D341Med (cell line): ENCODE measurements at regions not wholly inside any gene's neighbourhood (a gene's known extent, or its start where the extent isn't known, plus 50 kb on each side); places are given as distances from the start of the nearest gene placed in this dataset.

Experiments
- DNase-seq: peaks from one replicate; pipeline ENCODE4 v3.0.0; 2012; ENCODE audit warnings: low spot score

GRCh38 chr14:31965735-31966598, 111.1 kb upstream of the ARHGAP5 start:
- DNase-seq, result no peak

DNA sequence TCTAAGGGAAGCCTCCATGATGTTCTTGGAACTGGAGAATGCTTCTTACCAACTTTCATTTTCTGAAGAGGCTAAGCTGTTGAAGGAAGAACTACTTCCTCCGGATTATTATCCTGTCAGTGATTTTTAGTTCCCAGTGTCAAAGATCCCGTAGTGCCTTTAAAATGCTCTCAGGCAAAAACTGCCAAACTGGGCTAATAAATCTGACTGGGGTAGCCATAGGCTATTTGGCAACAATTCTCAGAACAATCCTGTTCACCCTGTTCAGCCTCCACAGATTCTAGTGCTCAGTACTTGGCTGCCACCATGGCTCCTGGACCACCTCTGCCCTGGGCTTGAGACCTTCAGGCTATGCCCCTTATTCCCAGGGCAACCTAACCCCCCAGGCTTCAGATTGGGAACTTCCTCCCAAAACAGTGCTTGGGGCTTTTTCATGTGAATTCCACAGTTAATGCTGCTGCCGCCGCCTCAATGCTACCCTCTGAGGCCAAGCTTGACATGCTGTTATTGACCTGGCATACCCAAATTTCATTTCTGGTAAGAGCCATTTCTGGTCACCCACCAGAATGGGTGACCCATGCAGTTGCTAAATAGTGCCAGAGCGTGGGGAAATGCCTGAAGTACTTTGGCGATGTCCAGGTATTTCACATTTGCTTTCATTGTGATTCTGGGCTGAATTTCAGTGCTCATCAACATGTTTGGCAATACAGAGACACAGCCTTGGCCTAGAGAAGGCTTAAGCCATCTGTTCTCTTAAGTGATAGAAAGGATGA, 110.0 kb upstream of the ARHGAP5 start:
- no peak for DNase-seq

- DNase-seq, result no peak
Observed at GRCh38 chr14:31967669-31967975, 109.5 kb upstream of the ARHGAP5 start.

DNA sequence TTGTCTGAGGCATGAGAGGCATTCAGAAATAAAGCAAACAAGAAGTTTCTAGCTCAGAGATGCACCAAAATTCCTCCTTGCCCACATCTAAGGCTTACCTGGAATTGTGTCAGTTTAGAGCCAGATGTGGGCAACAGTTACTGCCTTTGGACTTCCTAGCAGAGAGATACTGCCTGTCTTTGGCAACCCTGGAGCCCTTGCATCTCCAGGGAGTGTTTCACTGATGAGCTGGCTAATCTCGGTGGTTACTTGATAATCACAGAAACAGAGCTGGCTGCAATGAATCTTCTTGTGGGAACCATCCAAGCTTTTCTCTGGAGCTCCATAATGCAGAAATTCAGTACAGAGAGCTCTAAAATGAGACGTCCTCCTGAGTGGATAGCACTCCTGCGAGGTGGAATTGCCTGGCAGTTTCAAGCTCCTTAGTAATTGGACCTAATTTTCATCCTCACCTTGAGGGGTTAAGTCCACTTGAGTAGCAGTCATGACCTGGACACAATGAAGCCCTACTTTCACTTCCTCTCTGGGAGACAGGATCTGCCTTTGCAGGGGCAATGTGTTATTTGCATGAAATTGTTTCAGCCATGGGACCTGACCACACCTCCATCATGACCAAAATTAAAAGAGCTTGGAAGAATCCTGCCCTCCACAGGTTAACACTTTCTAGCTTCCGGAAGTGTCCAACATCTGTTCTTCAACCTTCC, 108.8 kb upstream of the ARHGAP5 start:
- DNase-seq, result no peak

GRCh38 chr14:31968956-31969698, 108.0 kb upstream of the ARHGAP5 start:
- DNase-seq, result no peak

DNA sequence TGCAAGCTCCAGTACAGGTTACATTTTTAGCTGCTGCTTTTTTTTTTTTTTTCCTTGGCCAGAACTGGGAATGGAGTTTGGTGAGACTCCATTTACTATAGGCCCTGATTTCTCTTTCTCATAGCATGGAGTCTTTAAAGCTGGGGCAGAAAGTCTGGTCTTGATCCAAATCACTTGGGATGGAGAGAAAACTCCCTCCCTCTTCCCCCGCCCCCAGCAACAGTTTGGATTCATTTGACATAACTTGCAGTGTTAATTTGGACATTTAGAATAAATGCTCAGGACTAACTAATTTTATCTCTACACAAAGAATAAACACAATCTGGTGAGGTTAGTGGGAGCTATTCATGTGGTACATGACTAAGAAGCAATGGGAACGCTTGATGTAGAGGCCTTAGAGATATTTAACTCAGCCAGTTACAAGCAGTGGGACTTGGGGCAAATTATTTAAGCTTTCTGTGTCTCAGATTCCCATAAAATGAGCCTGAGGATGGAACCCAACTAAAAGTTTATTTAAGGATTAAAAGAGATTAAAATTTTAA, 107.3 kb upstream of the ARHGAP5 start:
- DNase-seq, result no peak

GRCh38 chr14:31970744-31971143, 106.4 kb upstream of the ARHGAP5 start:
- DNase-seq, result no peak

GRCh38 chr14:31971612-31972011, 105.5 kb upstream of the ARHGAP5 start:
- DNase-seq, result no peak

GRCh38 chr14:31977001-31977556, 100.0 kb upstream of the ARHGAP5 start:
- DNase-seq, result no peak

GRCh38 chr14:31978423-31978822, 98.7 kb upstream of the ARHGAP5 start:
- DNase-seq, result no peak

DNA sequence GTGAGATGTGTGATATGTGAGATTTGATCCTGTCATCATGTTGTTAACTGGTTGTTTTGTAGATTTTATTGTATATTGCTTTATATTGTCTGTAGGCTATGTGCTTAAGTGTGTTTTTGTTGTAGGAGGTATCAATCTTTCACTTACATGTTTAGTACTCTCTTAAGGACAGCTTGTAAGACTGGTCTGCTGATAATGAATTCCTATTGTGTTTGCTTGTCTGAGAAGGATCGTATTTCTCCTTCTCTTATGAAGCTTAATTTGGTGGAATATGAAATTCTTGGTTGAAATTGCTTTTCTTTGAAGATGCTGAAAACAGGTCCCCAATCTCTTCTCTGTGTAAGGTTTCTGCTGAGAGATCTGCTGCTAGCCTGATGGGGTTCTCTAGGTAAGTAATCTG, 94.5 kb upstream of the ARHGAP5 start:
- no peak for DNase-seq

DNA sequence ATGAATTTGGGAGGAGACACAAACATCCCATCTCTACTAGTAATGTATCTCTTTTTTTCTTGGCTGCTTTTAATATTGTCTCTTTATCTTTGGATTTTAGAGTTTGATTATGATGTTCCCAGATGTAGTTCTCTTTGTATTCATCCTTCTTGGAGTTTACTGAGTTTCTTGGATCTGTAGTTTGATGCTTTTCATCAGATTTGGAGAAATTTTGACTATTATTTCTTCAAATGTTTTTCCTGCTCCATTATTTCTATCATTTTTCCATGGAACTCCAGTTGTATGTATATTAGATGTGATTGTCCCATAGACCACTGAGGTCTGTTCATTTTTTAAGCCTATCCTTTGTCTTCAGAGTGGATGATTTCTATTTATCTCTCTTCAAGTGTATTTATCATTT, 90.7 kb upstream of the ARHGAP5 start:
- DNase-seq, result no peak

DNA sequence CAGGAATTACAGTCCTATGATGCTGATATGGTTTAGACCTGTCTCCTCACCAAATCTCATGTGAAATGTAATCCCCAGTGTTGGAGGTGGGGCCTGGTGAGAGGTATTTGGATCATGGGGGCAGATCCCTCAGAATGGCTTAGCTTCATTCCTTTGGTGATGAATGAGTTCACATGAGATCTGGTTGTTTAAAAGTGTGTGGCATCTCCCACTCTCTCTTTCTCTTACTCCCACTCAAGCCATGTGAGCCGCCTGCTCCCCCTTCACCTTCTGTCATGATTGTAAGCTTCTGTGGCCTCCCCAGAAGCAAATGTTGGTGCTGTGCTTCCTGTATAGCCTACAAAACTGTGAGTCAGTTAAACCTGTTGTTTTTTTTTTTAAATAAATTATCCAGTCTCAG, 89.4 kb upstream of the ARHGAP5 start:
- DNase-seq, result no peak

GRCh38 chr14:31988244-31988643, 88.9 kb upstream of the ARHGAP5 start:
- DNase-seq, result no peak

- DNase-seq, result no peak
Observed at GRCh38 chr14:31990183-31990857, 86.8 kb upstream of the ARHGAP5 start.

DNA sequence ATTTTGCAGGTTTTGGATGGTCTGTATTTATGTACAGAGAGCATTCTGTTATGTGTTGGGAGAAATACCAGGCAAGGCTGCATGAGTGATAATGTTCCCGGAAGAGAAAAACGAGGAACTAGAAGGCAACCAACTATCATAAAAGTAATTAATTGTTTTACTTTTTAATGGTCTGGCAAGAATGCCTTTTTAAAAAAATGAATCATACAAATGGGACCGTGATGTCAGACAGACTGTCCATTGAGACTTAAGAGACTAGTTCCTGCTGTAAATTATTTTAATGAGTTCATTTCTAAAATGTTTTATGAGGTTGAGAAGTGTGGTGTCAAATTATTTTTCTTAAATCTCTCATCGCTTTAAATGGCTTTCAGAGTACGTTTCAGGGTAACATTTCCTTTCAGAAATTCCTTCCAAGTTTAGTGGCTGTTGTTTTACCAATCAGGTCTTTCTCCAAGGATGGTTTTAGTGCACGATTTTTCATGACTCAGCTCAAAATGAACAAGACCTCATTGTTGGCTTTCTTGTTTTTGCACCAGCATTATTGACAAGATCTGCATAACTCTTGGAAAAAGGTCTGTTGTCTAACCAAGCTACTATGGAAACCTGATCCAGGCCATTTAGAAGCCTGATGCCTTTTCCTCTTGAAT, 86.1 kb upstream of the ARHGAP5 start:
- DNase-seq, result no peak

DNA sequence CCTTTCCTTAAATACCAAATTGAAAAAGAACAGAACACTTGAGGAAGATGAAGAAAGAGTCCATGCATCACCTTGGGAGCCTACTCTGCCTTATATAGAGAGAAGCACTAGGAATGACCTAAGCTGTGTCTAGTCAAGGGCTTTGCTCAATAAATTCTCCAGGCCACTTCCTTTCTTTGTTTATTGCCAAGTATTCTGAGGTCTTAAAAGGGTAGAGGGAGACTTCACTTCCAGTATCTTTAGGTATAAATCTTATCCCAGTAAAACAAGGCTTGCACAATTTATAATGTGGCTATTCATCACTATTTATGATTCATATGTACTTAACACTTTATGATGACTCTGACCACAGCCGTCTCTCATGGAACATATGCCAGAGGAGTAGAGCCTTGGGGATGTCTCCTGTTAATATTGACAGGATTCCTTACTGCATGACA, 85.1 kb upstream of the ARHGAP5 start:
- DNase-seq, result no peak

DNA sequence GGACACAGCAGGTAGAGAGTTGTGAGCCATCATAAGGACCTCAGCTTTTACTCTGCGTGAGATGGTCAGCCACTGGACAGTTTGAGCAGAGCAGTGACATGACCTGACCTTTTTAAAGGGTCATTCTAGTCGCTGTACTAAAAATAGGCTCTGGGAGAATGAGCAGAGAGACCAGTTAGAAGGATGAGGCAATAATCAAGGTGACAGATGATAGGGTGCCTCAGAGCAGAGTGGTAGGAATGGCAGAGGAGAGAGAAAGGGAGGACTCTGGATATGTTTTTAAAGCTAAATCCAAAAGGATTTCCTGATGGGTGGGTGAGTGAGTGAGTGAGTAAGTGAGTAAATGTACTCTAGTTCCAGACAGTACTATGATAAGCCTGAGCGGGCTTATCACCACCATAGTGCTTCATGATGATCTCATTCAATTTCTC, 83.6 kb upstream of the ARHGAP5 start:
- DNase-seq, result no peak

DNA sequence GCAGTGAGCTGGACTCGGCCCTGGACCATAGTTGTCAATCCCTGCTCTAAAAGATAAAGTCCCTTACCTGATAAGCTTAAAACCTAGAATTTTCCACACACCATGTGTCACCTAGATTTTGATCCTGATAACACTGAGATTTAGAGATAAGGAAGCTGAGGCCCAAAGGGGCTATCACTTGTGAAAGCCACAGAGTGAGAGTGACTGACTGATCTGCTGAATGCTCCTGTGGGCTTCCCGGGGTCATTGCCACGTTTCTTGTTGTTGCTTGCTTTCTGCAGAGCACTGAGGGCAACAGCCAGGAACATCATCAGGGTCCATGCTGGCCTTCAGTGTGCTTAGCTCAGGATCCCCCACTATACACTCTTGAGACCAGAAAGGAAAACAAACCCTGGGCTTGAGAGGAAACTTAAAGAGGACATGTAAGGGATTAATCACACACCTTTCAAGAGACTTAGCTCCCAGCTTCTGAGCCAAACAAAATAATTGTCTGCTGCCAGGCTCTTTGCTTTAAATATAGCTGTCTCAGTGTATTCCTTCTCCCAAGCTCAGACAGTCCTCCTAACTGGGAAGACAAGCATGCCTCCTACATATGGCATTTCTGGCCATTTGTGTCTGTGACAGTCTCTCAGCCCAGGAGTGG, 82.6 kb upstream of the ARHGAP5 start:
- DNase-seq, result no peak

- DNase-seq, result no peak
Observed at GRCh38 chr14:32003585-32003984, 73.5 kb upstream of the ARHGAP5 start.
